ENCODE measurements at regions not wholly inside any gene's neighbourhood (a gene's known extent, or its start where the extent isn't known, plus 50 kb on each side); places are given as distances from the start of the nearest gene placed in this dataset.

DNA sequence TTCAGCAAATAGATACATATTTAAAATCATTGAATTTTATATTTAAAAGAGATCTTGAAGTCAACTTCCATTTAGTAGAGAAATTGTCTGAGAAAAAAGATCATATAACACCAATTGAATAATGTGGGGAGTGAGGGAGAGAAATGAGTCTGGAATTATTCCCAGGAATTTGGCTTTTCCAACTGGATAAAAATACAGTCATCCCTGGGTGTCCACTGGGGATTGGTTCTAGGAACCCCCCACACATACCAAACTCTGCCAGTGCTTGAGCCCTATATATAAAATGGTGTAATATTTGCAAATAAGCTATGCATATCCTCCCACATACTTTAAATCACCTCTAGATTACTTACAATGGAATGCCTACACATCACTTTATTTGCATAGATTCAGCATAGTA lies 162.8 kb upstream of the SEMA3C start:
- no peak for TF ChIP-seq EZH2 (IDR thresholded peaks at IDR 0.05; ENCODE audit: insufficient read depth, low read length)
- TF ChIP-seq, protein P1, sequence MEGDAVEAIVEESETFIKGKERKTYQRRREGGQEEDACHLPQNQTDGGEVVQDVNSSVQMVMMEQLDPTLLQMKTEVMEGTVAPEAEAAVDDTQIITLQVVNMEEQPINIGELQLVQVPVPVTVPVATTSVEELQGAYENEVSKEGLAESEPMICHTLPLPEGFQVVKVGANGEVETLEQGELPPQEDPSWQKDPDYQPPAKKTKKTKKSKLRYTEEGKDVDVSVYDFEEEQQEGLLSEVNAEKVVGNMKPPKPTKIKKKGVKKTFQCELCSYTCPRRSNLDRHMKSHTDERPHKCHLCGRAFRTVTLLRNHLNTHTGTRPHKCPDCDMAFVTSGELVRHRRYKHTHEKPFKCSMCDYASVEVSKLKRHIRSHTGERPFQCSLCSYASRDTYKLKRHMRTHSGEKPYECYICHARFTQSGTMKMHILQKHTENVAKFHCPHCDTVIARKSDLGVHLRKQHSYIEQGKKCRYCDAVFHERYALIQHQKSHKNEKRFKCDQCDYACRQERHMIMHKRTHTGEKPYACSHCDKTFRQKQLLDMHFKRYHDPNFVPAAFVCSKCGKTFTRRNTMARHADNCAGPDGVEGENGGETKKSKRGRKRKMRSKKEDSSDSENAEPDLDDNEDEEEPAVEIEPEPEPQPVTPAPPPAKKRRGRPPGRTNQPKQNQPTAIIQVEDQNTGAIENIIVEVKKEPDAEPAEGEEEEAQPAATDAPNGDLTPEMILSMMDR (IDR thresholded peaks at IDR 0.05; ENCODE audit: insufficient read depth, low read depth, low read length) = no peak

All from astrocyte (in vitro differentiated cells and primary cell).